Suprapubic skin (tissue), 4 donors: ENCODE measurements at regions not wholly inside any gene's neighbourhood (a gene's known extent, or its start where the extent isn't known, plus 50 kb on each side); places are given as distances from the start of the nearest gene placed in this dataset.

ENCODE experiments used
- DNase-seq, 2 donors: peaks; one replicate each; pipeline ENCODE4 v3.0.0-alpha.2; 2019; ENCODE audit warnings: low spot score in 2 of 2
- H3K27ac ChIP-seq: fragments of 200-600 bp; sonication (generic); one replicate; pipeline ENCODE4 v1.5.1; 2019
- H3K27me3 ChIP-seq: fragments of 200-600 bp; sonication (generic); one replicate; pipeline ENCODE4 v1.5.1; 2019
- H3K36me3 ChIP-seq: fragments of 200-600 bp; sonication (generic); one replicate; pipeline ENCODE4 v1.5.1; 2019
- H3K4me1 ChIP-seq: fragments of 200-600 bp; sonication (generic); one replicate; pipeline ENCODE4 v1.5.1; 2019
- H3K4me3 ChIP-seq: fragments of 200-600 bp; sonication (generic); one replicate; pipeline ENCODE4 v1.5.1; 2019; ENCODE audit warnings: mild to moderate bottlenecking
- H3K9me3 ChIP-seq: fragments of 200-600 bp; sonication (generic); one replicate; pipeline ENCODE4 v1.5.1; 2019
- EP300 ChIP-seq: sonication (generic); formaldehyde crosslinking; IDR thresholded peaks from one replicate; pipeline ENCODE4 v1.6.1; 2017; ENCODE audit warnings: antibody characterized with exemption
- POLR2A ChIP-seq, 2 donors: fragments of 450-650 bp; IDR thresholded peaks; one replicate each; pipeline ENCODE4 v1.6.1; 2017; ENCODE audit warnings: antibody characterized with exemption in 2 of 2, mild to moderate bottlenecking in 2 of 2, moderate library complexity in 2 of 2
- POLR2AphosphoS5 ChIP-seq, 3 donors: sonication (generic); formaldehyde crosslinking; IDR thresholded peaks; one replicate each; pipeline ENCODE4 v1.6.1; 2017; ENCODE audit warnings: antibody characterized with exemption in 3 of 3
- WGBS: methylation state at CpG from one replicate; pipeline ENCODE4 v1.1.5; 2018; 5-methylcytosine and 5-hydroxymethylcytosine counted together
- TF ChIP-seq, protein P1 (sequence below), 2 donors: fragments of 200-600 bp in 1 of 2; fragments of 450-650 bp in 1 of 2; sonication (generic) in 1 of 2; IDR thresholded peaks; one replicate each; pipeline ENCODE4 v1.5.1; 2016 to 2019; ENCODE audit warnings: antibody characterized with exemption in 2 of 2, mild to moderate bottlenecking in 1 of 2, moderate library complexity in 1 of 2

DNA sequence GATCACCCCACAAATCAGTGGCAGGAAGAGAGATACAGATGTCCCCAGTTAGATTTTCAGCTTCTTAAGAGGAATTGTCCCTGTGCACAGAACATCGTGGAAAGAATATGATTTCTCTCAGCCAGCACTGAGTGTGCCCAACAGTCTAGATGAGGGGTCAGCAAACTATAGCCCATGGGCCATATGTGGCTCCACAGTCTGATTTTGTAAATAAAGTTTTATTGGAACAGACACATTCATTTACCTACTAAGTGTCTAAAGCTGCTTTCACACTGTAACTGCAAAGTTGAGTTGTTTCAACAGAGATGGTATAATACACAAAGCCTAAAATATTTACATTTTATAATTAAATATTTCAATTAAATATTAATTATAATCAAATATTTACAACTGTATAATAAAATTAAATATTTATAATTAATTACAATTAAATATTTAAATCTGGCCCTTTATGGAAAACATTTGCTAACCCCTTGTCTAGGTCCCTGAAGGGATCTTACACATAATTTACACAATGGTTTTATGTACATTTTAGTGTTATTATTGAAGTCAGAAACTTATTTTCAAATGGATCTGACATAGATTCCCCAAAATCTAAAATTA lies 407.6 kb downstream of the PTPRU start:
- 91% methylated on average over 1 of the region's 1 CpG for WGBS

DNA sequence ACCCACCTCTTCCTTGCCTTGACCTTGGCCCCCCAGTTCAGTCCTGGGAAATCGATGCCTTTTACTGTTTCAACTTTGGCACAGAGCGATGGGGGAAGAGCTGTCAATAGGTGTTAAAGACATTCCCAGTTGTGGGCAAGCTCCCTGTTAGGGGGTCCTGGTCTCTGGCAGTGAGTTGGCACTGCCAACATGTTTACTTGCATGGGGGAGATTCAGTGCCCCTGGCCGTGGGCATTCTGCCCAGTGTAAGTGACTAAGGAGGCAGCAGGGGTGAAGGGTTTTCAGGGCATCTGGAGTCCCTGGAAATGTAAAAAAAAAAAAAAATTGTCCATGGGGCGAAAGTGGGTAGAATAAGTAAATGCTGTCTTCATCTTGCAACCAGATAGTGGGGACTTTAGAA lies 407.0 kb downstream of the PTPRU start:
- TF ChIP-seq POLR2A (IDR thresholded peaks at IDR 0.05) (no peak), POLR2AphosphoS5 (IDR thresholded peaks at IDR 0.05) (no peak), EP300 (no peak)
- TF ChIP-seq, protein P1, sequence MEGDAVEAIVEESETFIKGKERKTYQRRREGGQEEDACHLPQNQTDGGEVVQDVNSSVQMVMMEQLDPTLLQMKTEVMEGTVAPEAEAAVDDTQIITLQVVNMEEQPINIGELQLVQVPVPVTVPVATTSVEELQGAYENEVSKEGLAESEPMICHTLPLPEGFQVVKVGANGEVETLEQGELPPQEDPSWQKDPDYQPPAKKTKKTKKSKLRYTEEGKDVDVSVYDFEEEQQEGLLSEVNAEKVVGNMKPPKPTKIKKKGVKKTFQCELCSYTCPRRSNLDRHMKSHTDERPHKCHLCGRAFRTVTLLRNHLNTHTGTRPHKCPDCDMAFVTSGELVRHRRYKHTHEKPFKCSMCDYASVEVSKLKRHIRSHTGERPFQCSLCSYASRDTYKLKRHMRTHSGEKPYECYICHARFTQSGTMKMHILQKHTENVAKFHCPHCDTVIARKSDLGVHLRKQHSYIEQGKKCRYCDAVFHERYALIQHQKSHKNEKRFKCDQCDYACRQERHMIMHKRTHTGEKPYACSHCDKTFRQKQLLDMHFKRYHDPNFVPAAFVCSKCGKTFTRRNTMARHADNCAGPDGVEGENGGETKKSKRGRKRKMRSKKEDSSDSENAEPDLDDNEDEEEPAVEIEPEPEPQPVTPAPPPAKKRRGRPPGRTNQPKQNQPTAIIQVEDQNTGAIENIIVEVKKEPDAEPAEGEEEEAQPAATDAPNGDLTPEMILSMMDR (IDR thresholded peaks at IDR 0.05): no peak
- WGBS: 75% methylated on average over 4 of the region's 4 CpGs
- H3K4me3 ChIP-seq: no peak overlapping the region
- no peak overlapping the region for H3K27ac ChIP-seq
- no peaks in the 10 kb centered on the region for H3K9me3 ChIP-seq
- H3K27me3 ChIP-seq: peaks cover 19% of the 10 kb centered on the region
- no peaks in the 10 kb centered on the region for H3K4me1 ChIP-seq
- DNase-seq: peak in 1 of 2 donors; percentile 23
- H3K36me3 ChIP-seq: no peaks in the 10 kb centered on the region

More for the DNA sequence above, 407.6 kb downstream of the PTPRU start:
- no peak overlapping the region for H3K27ac ChIP-seq
- no peak for TF ChIP-seq POLR2AphosphoS5 (IDR thresholded peaks at IDR 0.05)
- TF ChIP-seq POLR2A (IDR thresholded peaks at IDR 0.05): no peak
- TF ChIP-seq EP300: no peak
- TF ChIP-seq, protein P1 (IDR thresholded peaks at IDR 0.05): no peak
- peaks cover 21% of the 10 kb centered on the region for H3K27me3 ChIP-seq
- no peaks in the 10 kb centered on the region for H3K4me1 ChIP-seq
- no peak for DNase-seq
- no peaks in the 10 kb centered on the region for H3K36me3 ChIP-seq
- no peak overlapping the region for H3K4me3 ChIP-seq
- H3K9me3 ChIP-seq: no peaks in the 10 kb centered on the region

DNA sequence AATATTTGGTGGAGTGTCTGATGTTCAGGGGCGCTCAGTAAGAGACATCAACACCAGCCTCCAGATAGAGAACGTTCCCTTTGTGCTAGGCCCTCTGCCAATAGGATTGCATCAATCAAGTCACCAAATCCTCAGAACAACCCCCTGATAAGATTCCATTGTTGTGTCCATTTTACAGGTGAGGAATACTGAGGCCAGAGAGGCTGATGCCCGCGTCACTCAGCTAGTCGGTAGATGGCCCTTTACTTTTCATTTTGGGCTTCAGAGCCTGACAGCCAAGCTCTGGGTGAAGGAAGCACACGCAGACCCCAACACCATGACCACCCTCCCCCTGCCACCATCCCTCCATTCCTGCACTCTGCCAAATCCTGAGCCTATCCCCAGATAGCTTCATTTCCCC lies 406.2 kb downstream of the PTPRU start:
- no peak overlapping the region for H3K4me3 ChIP-seq
- no peaks in the 10 kb centered on the region for H3K4me1 ChIP-seq
- H3K27ac ChIP-seq: no peak overlapping the region
- no peak for DNase-seq
- no peaks in the 10 kb centered on the region for H3K36me3 ChIP-seq
- no peaks in the 10 kb centered on the region for H3K9me3 ChIP-seq
- TF ChIP-seq POLR2A (IDR thresholded peaks at IDR 0.05) (no peak), EP300 (no peak), POLR2AphosphoS5 (IDR thresholded peaks at IDR 0.05) (no peak)
- TF ChIP-seq, protein P1 (IDR thresholded peaks at IDR 0.05): no peak
- 86% methylated on average over 6 of the region's 6 CpGs for WGBS
- peaks cover 18% of the 10 kb centered on the region for H3K27me3 ChIP-seq

DNA sequence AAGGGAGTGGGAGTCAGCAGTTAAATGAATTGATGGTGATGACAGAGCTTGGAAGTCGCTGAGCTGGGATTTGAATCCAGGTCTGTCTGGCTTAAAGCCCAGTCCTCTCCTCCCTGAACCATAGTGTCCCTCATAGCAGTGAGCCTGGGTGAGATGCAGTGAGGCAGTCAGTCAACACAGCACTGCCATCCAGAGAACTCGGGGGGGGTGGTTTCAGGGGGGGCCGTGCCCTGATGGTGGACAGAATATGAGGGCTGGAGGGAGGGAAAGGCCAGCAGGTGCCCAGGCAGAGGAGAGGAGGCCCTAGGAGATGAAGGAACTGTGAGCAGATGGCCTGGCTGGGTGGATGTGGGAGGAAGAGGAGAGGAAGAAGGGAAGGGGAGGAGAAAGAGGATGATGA lies 405.6 kb downstream of the PTPRU start:
- peaks cover 12% of the 10 kb centered on the region for H3K27me3 ChIP-seq
- DNase-seq: no peak
- WGBS: 45% methylated on average over 3 of the region's 3 CpGs
- H3K36me3 ChIP-seq: no peaks in the 10 kb centered on the region
- H3K4me3 ChIP-seq: no peak overlapping the region
- H3K4me1 ChIP-seq: no peaks in the 10 kb centered on the region
- H3K27ac ChIP-seq: no peak overlapping the region
- TF ChIP-seq POLR2AphosphoS5 (IDR thresholded peaks at IDR 0.05) (no peak), POLR2A (IDR thresholded peaks at IDR 0.05) (no peak), EP300 (no peak)
- TF ChIP-seq, protein P1 (IDR thresholded peaks at IDR 0.05): no peak
- no peaks in the 10 kb centered on the region for H3K9me3 ChIP-seq

DNA sequence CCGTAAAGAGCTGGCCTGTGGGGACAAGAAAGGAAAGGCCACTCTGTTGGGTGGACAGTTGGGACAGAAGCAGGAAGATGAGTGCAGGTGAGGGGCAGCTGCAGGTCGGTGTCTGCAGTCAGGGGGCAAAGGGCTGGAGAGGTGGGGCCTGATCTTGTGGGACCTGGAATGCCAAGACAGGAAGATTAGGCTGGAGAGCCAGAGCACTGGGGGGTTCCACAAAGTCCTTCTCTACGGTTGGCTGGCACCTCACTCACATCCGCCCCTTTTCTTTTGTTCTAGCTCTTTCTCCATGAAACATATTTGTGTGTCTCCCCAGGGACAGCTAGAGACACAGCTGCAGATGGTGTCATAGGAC lies 404.1 kb downstream of the PTPRU start:
- TF ChIP-seq EP300 (no peak), POLR2A (IDR thresholded peaks at IDR 0.05) (no peak), POLR2AphosphoS5 (IDR thresholded peaks at IDR 0.05) (no peak)
- TF ChIP-seq, protein P1 (IDR thresholded peaks at IDR 0.05): no peak
- DNase-seq: peak in 1 of 2 donors; percentile 37
- no peak overlapping the region for H3K27ac ChIP-seq

More for the DNA sequence above, 404.1 kb downstream of the PTPRU start:
- no peaks in the 10 kb centered on the region for H3K36me3 ChIP-seq
- no peaks in the 10 kb centered on the region for H3K9me3 ChIP-seq
- 89% methylated on average over 4 of the region's 4 CpGs for WGBS
- H3K4me3 ChIP-seq: no peak overlapping the region
- peaks cover 11% of the 10 kb centered on the region for H3K27me3 ChIP-seq
- H3K4me1 ChIP-seq: no peaks in the 10 kb centered on the region
